Neural progenitor cell (in vitro differentiated cells): ENCODE measurements at regions not wholly inside any gene's neighbourhood (a gene's known extent, or its start where the extent isn't known, plus 50 kb on each side); places are given as distances from the start of the nearest gene placed in this dataset.
"Not testable (repeated sequence)": the region's sequence is repeated elsewhere in the genome, so short reads cannot be mapped to it uniquely, and the experiment has no call there.

ENCODE experiments used
- CTCF ChIP-seq: fragments of 200-600 bp; sonication (generic); IDR thresholded peaks from 2 replicates; pipeline ENCODE4 v1.5.1; 2017; ENCODE audit warnings: antibody characterized with exemption, mild to moderate bottlenecking
- EZH2 ChIP-seq: fragments of 200-600 bp; sonication (generic); IDR thresholded peaks from 2 replicates; pipeline ENCODE4 v1.6.1; 2017; ENCODE audit warnings: antibody characterized with exemption, mild to moderate bottlenecking, moderate library complexity
- EZH2phosphoT487 ChIP-seq: fragments of 200-600 bp; sonication (generic); IDR thresholded peaks from 2 replicates; pipeline ENCODE4 v1.6.1; 2017; ENCODE audit warnings: antibody characterized with exemption

- TF ChIP-seq CTCF, EZH2phosphoT487, EZH2: not testable (repeated sequence)
These were observed 164.9 kb downstream of the CRPPA start for GRCh38 chr7:16256419-16256818.
